ENCODE measurements at regions not wholly inside any gene's neighbourhood (a gene's known extent, or its start where the extent isn't known, plus 50 kb on each side); places are given as distances from the start of the nearest gene placed in this dataset.

DNA sequence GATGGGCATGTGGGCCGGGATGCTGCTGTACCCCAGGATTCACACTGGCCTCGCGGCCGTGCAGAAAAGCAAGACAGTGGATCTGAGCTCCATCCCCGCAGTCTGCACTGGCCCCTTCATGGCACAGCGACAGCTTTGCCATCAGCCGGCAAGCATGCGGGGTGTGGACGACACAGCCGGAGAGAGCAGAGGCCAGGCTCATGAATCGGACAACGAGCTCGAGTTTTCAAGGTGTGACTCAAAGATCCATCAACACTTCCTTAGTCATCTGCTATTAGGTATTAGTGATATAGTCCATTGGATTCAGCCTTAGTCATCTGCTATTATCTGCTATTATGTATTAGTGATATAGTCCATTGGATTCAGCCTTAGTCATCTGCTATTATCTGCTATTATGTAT is 254.7 kb downstream of the KLF6 start:
- Histone ChIP-seq H3K27me3 (ENCODE audit: control insufficient read depth, insufficient read depth, low read length) (no peaks in the 10 kb centered on the region), H4K91ac (ENCODE audit: insufficient read depth, low read depth, low read length) (peak overlapping the region; percentile 8; the same call in 1 of the 2 replicates), H3K9me1 (ENCODE audit: insufficient read depth, low read length) (peaks cover 12% of the 10 kb centered on the region), H2BK20ac (ENCODE audit: low read depth, low read length) (no peak overlapping the region; the same call in 1 of the 2 replicates), H2AK5ac (ENCODE audit: low read depth, low read length) (peak overlapping the region; percentile 20; the same call in 1 of the 2 replicates), H3K79me1 (ENCODE audit: low read depth in 1 of 2, low read length in 2 of 2) (peaks cover 0 to 5% of the 10 kb centered on the region in 2 experiments; a peak in 1 of 4 replicates), H3K4ac (ENCODE audit: low read depth, low read length) (0 out of 2 replicates have a peak overlapping the region, but pooled peaks have one; percentile 8), H4K5ac (ENCODE audit: low read depth, low read length) (no peak overlapping the region), H3K4me3 (ENCODE audit: insufficient read depth, low read depth, low read length) (no peak overlapping the region), H3K36me3 (ENCODE audit: control insufficient read depth, insufficient read depth, low read length) (no peaks in the 10 kb centered on the region), H2BK15ac (ENCODE audit: low read depth, low read length) (no peak overlapping the region), H3K23ac (ENCODE audit: low read depth, low read length) (no peak overlapping the region), H3K18ac (ENCODE audit: low read depth, low read length) (no peak overlapping the region), H2BK120ac (ENCODE audit: low read depth, low read length) (no peak overlapping the region), H2BK5ac (ENCODE audit: low read depth, low read length, poor library complexity, severe bottlenecking) (peak overlapping the region; percentile 10), H3K14ac (replicated peaks; ENCODE audit: low read depth, low read length) (0 out of 2 replicates have a peak overlapping the region, but pooled peaks have one; percentile 9), H4K8ac (ENCODE audit: low read depth in 2 of 2, low read length in 2 of 2) (no peak overlapping the region), H3K9me3 (ENCODE audit: control insufficient read depth, insufficient read depth, low read length) (no peaks in the 10 kb centered on the region), H3K4me2 (ENCODE audit: low read depth, low read length) (no peak overlapping the region), H3K27ac (ENCODE audit: insufficient read depth, low read length) (no peak overlapping the region; the same call in 1 of the 2 replicates), H4K20me1 (ENCODE audit: insufficient read depth, low read length) (no peaks in the 10 kb centered on the region), H2AFZ (replicated peaks; ENCODE audit: low read length, poor library complexity) (peak overlapping the region; percentile 15), H2AK9ac (replicated peaks; ENCODE audit: low read depth, low read length, poor library complexity) (no peak overlapping the region), H3K4me1 (ENCODE audit: control insufficient read depth, insufficient read depth, low read length) (peaks cover 15% of the 10 kb centered on the region), H3K56ac (ENCODE audit: extremely low read depth, insufficient read depth, low read length) (no peak overlapping the region), H3K9ac (ENCODE audit: low read depth, low read length) (no peak overlapping the region)
- WGBS, 2 experiments (ENCODE audit: extremely low coverage in 2 of 2, insufficient read length in 1 of 2): 73% methylated on average over 3 of the region's 13 CpGs; no CpG with 5 or more reads in 1 of the 2 experiments
- intact Hi-C loops (cut with micrococcal nuclease): no loop called here
- ATAC-seq (ENCODE audit: low read depth) (no peak), DNase-seq (peak; percentile 68)
- ChIA-PET POLR2A (ENCODE audit: unreplicated experiment) (no interaction called here), CTCF (no interaction called here)
- in situ Hi-C loops (cut with MboI; ENCODE audit: low sequenced_read_pairs): no loop called here
- no TSS peak for BruUV-seq (replicated peaks)
- TF ChIP-seq FOS (IDR thresholded peaks at IDR 0.05; ENCODE audit: low read depth, low read length) (peak; percentile 42; the same call in 1 of the 2 replicates), MAFK (IDR thresholded peaks at IDR 0.05; ENCODE audit: low read depth, low read length) (no peak)
- dilution Hi-C loops (cut with HindIII; ENCODE audit: low sequenced_read_pairs, unreplicated experiment): no loop called here
